ENCODE measurements at regions not wholly inside any gene's neighbourhood (a gene's known extent, or its start where the extent isn't known, plus 50 kb on each side); places are given as distances from the start of the nearest gene placed in this dataset.

- no peak for TF ChIP-seq CTCF (IDR thresholded peaks at IDR 0.05 in 8 of 11, conservative IDR thresholded peaks at IDR 0.05 in 3 of 11)
- no peak for TF ChIP-seq POLR2A (IDR thresholded peaks at IDR 0.05)
Measured at GRCh38 chr7:26551740-26552139, 260.1 kb downstream of the SNX10 start.

Data from spleen (tissue), 7 donors.